ENCODE measurements at regions not wholly inside any gene's neighbourhood (a gene's known extent, or its start where the extent isn't known, plus 50 kb on each side); places are given as distances from the start of the nearest gene placed in this dataset.
"Not testable (repeated sequence)": the region's sequence is repeated elsewhere in the genome, so short reads cannot be mapped to it uniquely, and the experiment has no call there.

DNA sequence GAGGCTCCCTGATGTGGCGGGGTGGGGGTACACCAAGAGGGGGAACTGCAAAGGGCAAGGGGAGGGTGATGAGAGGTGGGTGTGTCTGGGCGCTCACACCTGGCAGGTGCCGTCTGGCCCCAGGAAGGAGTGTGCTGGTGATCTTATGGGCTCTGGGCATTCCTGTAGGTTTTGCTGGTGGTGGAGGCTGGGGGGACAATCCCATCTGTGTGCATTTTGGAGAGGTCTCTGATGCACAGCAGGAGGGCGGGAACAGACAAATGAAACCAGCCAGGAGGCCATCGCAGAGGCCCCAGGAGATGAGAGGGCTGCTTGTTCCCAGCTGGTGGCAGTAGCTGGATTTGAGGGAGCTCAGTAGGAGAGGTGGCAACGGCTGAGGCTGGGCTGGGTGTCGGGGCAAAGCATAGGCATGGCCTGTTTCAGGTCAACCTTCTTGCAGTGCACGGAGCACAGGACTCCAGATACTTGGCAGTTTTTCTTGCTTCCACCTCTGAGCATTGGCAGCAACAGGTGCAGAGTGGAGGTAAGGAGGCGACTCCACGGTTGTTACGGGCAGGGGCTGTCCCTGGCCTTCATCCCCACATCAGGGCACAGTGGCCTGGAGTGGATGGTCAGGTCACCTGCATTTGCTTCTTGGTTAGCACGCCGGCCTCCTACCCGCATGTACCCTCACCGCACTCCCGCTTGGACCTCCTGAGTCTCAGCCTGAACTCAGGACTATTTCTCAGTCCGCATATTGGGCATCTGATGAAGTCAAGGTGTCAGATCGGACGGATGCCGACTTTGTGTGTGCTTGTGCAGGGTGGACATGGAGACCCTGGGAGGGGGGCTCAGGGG lies 194.2 kb upstream of the HDAC4 start:
- no peak for DNase-seq (ENCODE audit: extremely low spot score)
- ChIA-PET CTCF (no interaction called here), POLR2A (no interaction called here)
- TF ChIP-seq, protein P1, sequence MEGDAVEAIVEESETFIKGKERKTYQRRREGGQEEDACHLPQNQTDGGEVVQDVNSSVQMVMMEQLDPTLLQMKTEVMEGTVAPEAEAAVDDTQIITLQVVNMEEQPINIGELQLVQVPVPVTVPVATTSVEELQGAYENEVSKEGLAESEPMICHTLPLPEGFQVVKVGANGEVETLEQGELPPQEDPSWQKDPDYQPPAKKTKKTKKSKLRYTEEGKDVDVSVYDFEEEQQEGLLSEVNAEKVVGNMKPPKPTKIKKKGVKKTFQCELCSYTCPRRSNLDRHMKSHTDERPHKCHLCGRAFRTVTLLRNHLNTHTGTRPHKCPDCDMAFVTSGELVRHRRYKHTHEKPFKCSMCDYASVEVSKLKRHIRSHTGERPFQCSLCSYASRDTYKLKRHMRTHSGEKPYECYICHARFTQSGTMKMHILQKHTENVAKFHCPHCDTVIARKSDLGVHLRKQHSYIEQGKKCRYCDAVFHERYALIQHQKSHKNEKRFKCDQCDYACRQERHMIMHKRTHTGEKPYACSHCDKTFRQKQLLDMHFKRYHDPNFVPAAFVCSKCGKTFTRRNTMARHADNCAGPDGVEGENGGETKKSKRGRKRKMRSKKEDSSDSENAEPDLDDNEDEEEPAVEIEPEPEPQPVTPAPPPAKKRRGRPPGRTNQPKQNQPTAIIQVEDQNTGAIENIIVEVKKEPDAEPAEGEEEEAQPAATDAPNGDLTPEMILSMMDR (IDR thresholded peaks at IDR 0.05; ENCODE audit: control extremely low read depth, extremely low read depth, low read depth, missing control alignments): no peak

GRCh38 chr2:239594019-239594771 lies 193.4 kb upstream of the HDAC4 start:
- no peak for DNase-seq (ENCODE audit: extremely low spot score)
- CTCF ChIA-PET: no interaction called here
- POLR2A ChIA-PET: no interaction called here

DNA sequence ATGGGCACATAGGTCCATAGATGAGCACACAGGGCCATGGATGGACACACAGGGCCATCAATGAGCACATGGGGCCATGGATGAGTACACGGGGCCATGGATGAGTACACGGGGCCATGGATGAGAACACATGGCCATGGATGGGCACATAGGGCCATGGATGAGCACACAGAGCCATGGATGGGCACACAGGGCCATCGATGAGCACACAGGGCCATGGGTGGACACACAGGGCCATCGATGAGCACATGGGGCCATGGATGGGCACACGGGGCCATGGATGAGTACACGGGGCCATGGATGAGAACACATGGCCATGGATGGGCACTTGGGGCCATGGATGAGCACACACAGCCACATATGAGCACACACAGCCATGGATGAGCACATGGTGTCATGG lies 192.6 kb upstream of the HDAC4 start:
- POLR2A ChIA-PET: no interaction called here

More at GRCh38 chr2:239594019-239594771, 193.4 kb upstream of the HDAC4 start:
- TF ChIP-seq, protein P1 (IDR thresholded peaks at IDR 0.05; ENCODE audit: control extremely low read depth, extremely low read depth, low read depth, missing control alignments): no peak

DNA sequence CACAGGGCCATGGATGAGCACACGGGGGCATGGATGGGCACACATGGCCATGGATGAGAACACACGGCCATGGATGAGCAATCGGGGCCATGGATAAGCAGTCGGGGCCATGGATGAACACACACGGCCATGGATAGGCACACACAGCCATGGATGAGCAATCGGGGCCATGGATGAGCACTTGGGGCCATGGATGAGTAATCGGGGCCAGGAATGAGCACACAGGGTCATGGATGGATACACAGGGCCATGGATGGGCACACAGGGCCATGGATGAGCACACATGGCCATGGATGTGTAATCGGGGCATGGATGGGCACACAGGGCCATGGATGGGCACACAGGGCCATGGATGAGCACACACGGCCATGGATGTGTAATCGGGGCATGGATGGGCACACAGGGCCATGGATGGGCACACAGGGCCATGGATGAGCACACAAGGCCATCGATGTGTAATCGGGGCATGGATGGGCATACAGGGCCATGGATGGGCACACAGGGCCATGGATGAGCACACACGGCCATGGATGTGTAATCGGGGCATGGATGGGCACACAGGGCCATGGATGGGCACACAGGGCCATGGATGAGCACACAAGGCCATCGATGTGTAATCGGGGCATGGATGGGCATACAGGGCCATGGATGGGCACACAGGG lies 191.9 kb upstream of the HDAC4 start:
- CTCF ChIA-PET; DNase-seq (ENCODE audit: extremely low spot score); POLR2A ChIA-PET: not testable (repeated sequence)

More for the DNA sequence above, 192.6 kb upstream of the HDAC4 start:
- CTCF ChIA-PET: no interaction called here
- no peak for DNase-seq (ENCODE audit: extremely low spot score)
- TF ChIP-seq, protein P1 (IDR thresholded peaks at IDR 0.05; ENCODE audit: control extremely low read depth, extremely low read depth, low read depth, missing control alignments): no peak

DNA sequence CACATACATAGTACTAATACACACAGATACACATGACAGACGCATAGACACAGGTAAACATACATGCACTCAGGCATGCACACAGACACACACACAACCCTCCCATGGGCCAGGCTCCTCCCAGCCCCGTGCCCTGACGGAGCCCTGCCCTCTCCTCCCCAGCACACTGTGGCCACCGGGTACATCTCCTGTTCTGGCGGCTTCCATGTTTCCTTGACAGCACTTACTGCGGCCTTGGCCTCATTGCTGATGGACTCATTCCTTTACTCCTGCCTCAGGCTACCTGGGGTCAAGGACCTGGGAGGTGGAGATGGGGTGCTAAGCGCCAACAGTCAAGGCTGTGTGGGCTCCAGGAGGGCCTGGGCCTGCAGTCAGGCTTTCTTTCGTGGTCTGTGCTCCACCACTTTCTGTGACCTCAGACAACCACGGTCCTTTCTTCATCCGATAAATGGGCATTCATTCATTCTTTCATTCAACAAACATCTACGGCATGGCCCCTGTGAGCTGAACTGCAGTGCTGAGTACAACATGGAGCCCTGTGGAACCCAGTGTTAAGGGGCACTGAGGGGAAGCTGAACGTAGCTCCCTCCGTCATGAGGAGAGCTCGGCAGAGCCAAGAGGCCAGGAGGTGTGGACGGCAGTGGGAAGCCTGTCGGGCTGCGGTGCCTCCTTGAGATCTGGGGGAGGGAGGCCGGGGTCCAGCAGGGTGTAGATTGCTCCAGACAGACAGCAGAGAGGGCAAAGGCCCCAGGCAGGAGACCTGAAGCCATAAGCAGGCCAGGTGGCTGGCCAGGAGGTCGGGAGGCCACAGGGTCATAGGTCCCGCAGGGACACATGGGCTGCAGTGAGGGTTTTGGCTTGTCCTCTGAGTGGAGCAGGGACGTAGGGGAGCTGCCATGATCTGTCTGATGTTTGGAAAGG lies 190.4 kb upstream of the HDAC4 start:
- DNase-seq (ENCODE audit: extremely low spot score): no peak
- ChIA-PET CTCF (no interaction called here), POLR2A (no interaction called here)
- TF ChIP-seq, protein P1 (IDR thresholded peaks at IDR 0.05; ENCODE audit: control extremely low read depth, extremely low read depth, low read depth, missing control alignments): no peak

DNA sequence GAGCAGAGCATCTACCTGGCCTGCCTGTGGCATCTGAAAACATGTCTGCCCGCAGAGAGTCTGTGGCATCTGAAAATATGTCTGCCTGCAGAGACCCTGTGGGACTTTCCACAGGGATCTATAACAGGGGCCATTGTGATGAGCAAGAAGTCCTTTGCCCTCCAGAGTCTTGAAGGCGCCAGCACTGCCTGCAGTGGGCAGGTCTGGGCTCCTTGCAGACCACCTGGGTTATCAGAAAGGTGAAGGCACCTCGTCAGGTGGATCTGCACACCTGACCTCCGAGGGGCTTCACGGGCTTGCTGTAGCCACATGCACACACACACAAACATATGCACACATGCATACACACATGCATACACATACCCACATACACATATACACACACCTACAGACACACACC lies 189.5 kb upstream of the HDAC4 start:
- POLR2A ChIA-PET: no interaction called here
- CTCF ChIA-PET: no interaction called here
- TF ChIP-seq, protein P1 (IDR thresholded peaks at IDR 0.05; ENCODE audit: control extremely low read depth, extremely low read depth, low read depth, missing control alignments): no peak
- DNase-seq (ENCODE audit: extremely low spot score): no peak

Data from GM10248 (cell line).